Cardiac fibroblast (primary cell): ENCODE measurements at regions not wholly inside any gene's neighbourhood (a gene's known extent, or its start where the extent isn't known, plus 50 kb on each side); places are given as distances from the start of the nearest gene placed in this dataset.
A peak's percentile ranks its signal among the peaks of the same experiment; 100 is the strongest.

Source experiments
- DNase-seq, 2 donors: peaks; one replicate each; pipeline versions ENCODE4 v3.0.0 to v3.0.0-alpha.2; 2010; ENCODE audit warnings: low read depth in 2 of 2
- H3K4me3 ChIP-seq, 2 donors: replicated peaks in 1 of 2; 1 replicate in 1 of 2; 2 replicates in 1 of 2; pipeline ENCODE4 v1.5.1; 2011; ENCODE audit warnings: low read depth in 2 of 2, low read length in 2 of 2, mild to moderate bottlenecking in 2 of 2, moderate library complexity in 1 of 2
- CTCF ChIP-seq: IDR thresholded peaks from one replicate; pipeline ENCODE4 v1.5.1; 2011; ENCODE audit warnings: low read depth, mild to moderate bottlenecking, low read length, inconsistent platforms

- DNase-seq = peak in 1 of 2 donors; percentile 67
- no peak for TF ChIP-seq CTCF
- H3K4me3 ChIP-seq = no peak overlapping the region
Measured at GRCh38 chr3:23019596-23020300, 183.4 kb upstream of the UBE2E2 start.

- H3K4me3 ChIP-seq = no peak overlapping the region
- DNase-seq = no peak
- TF ChIP-seq CTCF = no peak
Measured at GRCh38 chr3:23028294-23028693, 174.8 kb upstream of the UBE2E2 start.

GRCh38 chr3:23029001-23029400 is 174.1 kb upstream of the UBE2E2 start:
- DNase-seq = no peak
- no peak overlapping the region for H3K4me3 ChIP-seq
- TF ChIP-seq CTCF = no peak

- H3K4me3 ChIP-seq = no peak overlapping the region
- no peak for DNase-seq
- no peak for TF ChIP-seq CTCF
Measured at GRCh38 chr3:23035927-23036640, 167.0 kb upstream of the UBE2E2 start.

GRCh38 chr3:23036728-23037127 is 166.4 kb upstream of the UBE2E2 start:
- TF ChIP-seq CTCF = no peak
- H3K4me3 ChIP-seq = no peak overlapping the region

GRCh38 chr3:23038471-23038870 is 164.7 kb upstream of the UBE2E2 start:
- H3K4me3 ChIP-seq = no peak overlapping the region
- no peak for DNase-seq
- no peak for TF ChIP-seq CTCF

More at GRCh38 chr3:23036728-23037127, 166.4 kb upstream of the UBE2E2 start:
- peak in 1 of 2 donors; percentile 40 for DNase-seq
